ENCODE measurements at regions not wholly inside any gene's neighbourhood (a gene's known extent, or its start where the extent isn't known, plus 50 kb on each side); places are given as distances from the start of the nearest gene placed in this dataset.

- Histone ChIP-seq H3K27me3 (ENCODE audit: control insufficient read depth, extremely low read depth, insufficient read depth, low read length) (no peaks in the 10 kb centered on the region), H3K79me2 (ENCODE audit: control insufficient read depth, insufficient read depth, low read length) (no peaks in the 10 kb centered on the region), H3K27ac (ENCODE audit: control insufficient read depth, insufficient read depth, low read length) (no peak overlapping the region), H3K9ac (ENCODE audit: control insufficient read depth, extremely low read depth, insufficient read depth, low read length) (no peak overlapping the region), H4K20me1 (ENCODE audit: control insufficient read depth, extremely low read depth, insufficient read depth, low read length) (no peaks in the 10 kb centered on the region), H3K9me1 (ENCODE audit: control insufficient read depth, extremely low read depth, insufficient read depth, low read length) (no peaks in the 10 kb centered on the region), H2AFZ (ENCODE audit: control insufficient read depth, low read length) (no peak overlapping the region), H3K36me3 (ENCODE audit: control insufficient read depth in 2 of 2, extremely low read depth in 1 of 2, insufficient read depth in 2 of 2, low read length in 2 of 2) (no peaks in the 10 kb centered on the region), H3K4me3 (ENCODE audit: control insufficient read depth in 2 of 3, extremely low read depth in 1 of 3, insufficient read depth in 2 of 3, low read depth in 1 of 3, low read length in 3 of 3) (no peak overlapping the region), H3K4me2 (ENCODE audit: control insufficient read depth, extremely low read depth, insufficient read depth, low read depth, low read length) (no peak overlapping the region), H3K4me1 (ENCODE audit: control insufficient read depth, extremely low read depth, insufficient read depth, low read length) (no peaks in the 10 kb centered on the region), H3K9me3 (ENCODE audit: control insufficient read depth, low read depth, low read length) (no peaks in the 10 kb centered on the region)
- TF ChIP-seq EZH2 (IDR thresholded peaks at IDR 0.05; ENCODE audit: low read length), result no peak
- TF ChIP-seq, protein P1, sequence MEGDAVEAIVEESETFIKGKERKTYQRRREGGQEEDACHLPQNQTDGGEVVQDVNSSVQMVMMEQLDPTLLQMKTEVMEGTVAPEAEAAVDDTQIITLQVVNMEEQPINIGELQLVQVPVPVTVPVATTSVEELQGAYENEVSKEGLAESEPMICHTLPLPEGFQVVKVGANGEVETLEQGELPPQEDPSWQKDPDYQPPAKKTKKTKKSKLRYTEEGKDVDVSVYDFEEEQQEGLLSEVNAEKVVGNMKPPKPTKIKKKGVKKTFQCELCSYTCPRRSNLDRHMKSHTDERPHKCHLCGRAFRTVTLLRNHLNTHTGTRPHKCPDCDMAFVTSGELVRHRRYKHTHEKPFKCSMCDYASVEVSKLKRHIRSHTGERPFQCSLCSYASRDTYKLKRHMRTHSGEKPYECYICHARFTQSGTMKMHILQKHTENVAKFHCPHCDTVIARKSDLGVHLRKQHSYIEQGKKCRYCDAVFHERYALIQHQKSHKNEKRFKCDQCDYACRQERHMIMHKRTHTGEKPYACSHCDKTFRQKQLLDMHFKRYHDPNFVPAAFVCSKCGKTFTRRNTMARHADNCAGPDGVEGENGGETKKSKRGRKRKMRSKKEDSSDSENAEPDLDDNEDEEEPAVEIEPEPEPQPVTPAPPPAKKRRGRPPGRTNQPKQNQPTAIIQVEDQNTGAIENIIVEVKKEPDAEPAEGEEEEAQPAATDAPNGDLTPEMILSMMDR (optimal IDR thresholded peaks at IDR 0.05 in 1 of 3, IDR thresholded peaks at IDR 0.05 in 1 of 3, conservative IDR thresholded peaks at IDR 0.05 in 1 of 3; ENCODE audit: extremely low read depth in 1 of 3, insufficient read depth in 2 of 3, low read length in 3 of 3), result no peak
- FAIRE-seq (no peak), DNase-seq (ENCODE audit: low read depth, low spot score) (no peak)
- dilution Hi-C loops (cut with MboI; ENCODE audit: extremely low pct_ligation_motif_present, low sequenced_read_pairs), result no loop called here
Measured at GRCh38 chrX:28351801-28352200, 235.4 kb upstream of the IL1RAPL1 start.

GRCh38 chrX:28349888-28350287 is 237.4 kb upstream of the IL1RAPL1 start:
- dilution Hi-C loops (cut with MboI; ENCODE audit: extremely low pct_ligation_motif_present, low sequenced_read_pairs), result no loop called here
- H3K79me2 ChIP-seq (ENCODE audit: control insufficient read depth, insufficient read depth, low read length), result no peaks in the 10 kb centered on the region
- H4K20me1 ChIP-seq (ENCODE audit: control insufficient read depth, extremely low read depth, insufficient read depth, low read length), result no peaks in the 10 kb centered on the region
- no peaks in the 10 kb centered on the region for H3K27me3 ChIP-seq (ENCODE audit: control insufficient read depth, extremely low read depth, insufficient read depth, low read length)
- H3K27ac ChIP-seq (ENCODE audit: control insufficient read depth, insufficient read depth, low read length), result no peak overlapping the region
- DNase-seq (ENCODE audit: low read depth, low spot score) (no peak), FAIRE-seq (no peak)
- H3K36me3 ChIP-seq (ENCODE audit: control insufficient read depth in 2 of 2, extremely low read depth in 1 of 2, insufficient read depth in 2 of 2, low read length in 2 of 2), result no peaks in the 10 kb centered on the region
- no peak for TF ChIP-seq EZH2 (IDR thresholded peaks at IDR 0.05; ENCODE audit: low read length)
- TF ChIP-seq, protein P1 (optimal IDR thresholded peaks at IDR 0.05 in 1 of 3, IDR thresholded peaks at IDR 0.05 in 1 of 3, conservative IDR thresholded peaks at IDR 0.05 in 1 of 3; ENCODE audit: extremely low read depth in 1 of 3, insufficient read depth in 2 of 3, low read length in 3 of 3), result no peak
- H3K4me2 ChIP-seq (ENCODE audit: control insufficient read depth, extremely low read depth, insufficient read depth, low read depth, low read length), result no peak overlapping the region
- no peaks in the 10 kb centered on the region for H3K4me1 ChIP-seq (ENCODE audit: control insufficient read depth, extremely low read depth, insufficient read depth, low read length)
- H3K4me3 ChIP-seq (ENCODE audit: control insufficient read depth in 2 of 3, extremely low read depth in 1 of 3, insufficient read depth in 2 of 3, low read depth in 1 of 3, low read length in 3 of 3), result no peak overlapping the region
- no peak overlapping the region for H3K9ac ChIP-seq (ENCODE audit: control insufficient read depth, extremely low read depth, insufficient read depth, low read length)
- no peak overlapping the region for H2AFZ ChIP-seq (ENCODE audit: control insufficient read depth, low read length)
- H3K9me1 ChIP-seq (ENCODE audit: control insufficient read depth, extremely low read depth, insufficient read depth, low read length), result no peaks in the 10 kb centered on the region
- H3K9me3 ChIP-seq (ENCODE audit: control insufficient read depth, low read depth, low read length), result no peaks in the 10 kb centered on the region

All from keratinocyte (primary cell).